HCT116 (cell line): ENCODE measurements at regions not wholly inside any gene's neighbourhood (a gene's known extent, or its start where the extent isn't known, plus 50 kb on each side); places are given as distances from the start of the nearest gene placed in this dataset.

Experiments
- CEBPB ChIP-seq: IDR thresholded peaks from 2 replicates; pipeline ENCODE4 v1.6.1; 2012; ENCODE audit warnings: low read depth
- EZH2 ChIP-seq: fragments of 200-600 bp; sonication (generic); IDR thresholded peaks from 2 replicates; pipeline ENCODE4 v1.6.1; 2017; ENCODE audit warnings: antibody characterized with exemption, mixed run types
- POLR2A ChIP-seq: IDR thresholded peaks from 2 replicates; pipeline ENCODE4 v1.7.0; 2011; ENCODE audit warnings: borderline replicate concordance; ENCODE audit not compliant: insufficient read depth, insufficient read length; ENCODE audit errors: extremely low read depth
- POLR2AphosphoS5 ChIP-seq: IDR thresholded peaks from 2 replicates; pipeline ENCODE4 v1.6.1; 2011; ENCODE audit warnings: mild to moderate bottlenecking, low read depth, low read length, moderate library complexity
- RAD21 ChIP-seq: IDR thresholded peaks from 2 replicates; pipeline ENCODE4 v1.6.1; 2012; ENCODE audit warnings: low read depth, mild to moderate bottlenecking
- SIN3A ChIP-seq: IDR thresholded peaks from 2 replicates; pipeline ENCODE4 v1.6.1; 2012; ENCODE audit warnings: low read depth
- SRF ChIP-seq: IDR thresholded peaks from 2 replicates; pipeline ENCODE4 v1.6.1; 2012; ENCODE audit warnings: low read depth
- YY1 ChIP-seq: IDR thresholded peaks from 2 replicates; pipeline ENCODE4 v1.6.1; 2011; ENCODE audit warnings: low read length, low read depth, moderate library complexity, mild to moderate bottlenecking; ENCODE audit not compliant: insufficient replicate concordance; ENCODE audit errors: extremely low read depth
- ZFX ChIP-seq: fragments of 450-650 bp; IDR thresholded peaks from 2 replicates; pipeline ENCODE4 v1.6.1; 2017
- ZNF274 ChIP-seq: fragments of 200-500 bp; sonication (Bioruptor generic); IDR thresholded peaks from 2 replicates; pipeline ENCODE4 v1.6.1; 2014; ENCODE audit warnings: mild to moderate bottlenecking, low read depth, low read length, inconsistent platforms
- TF ChIP-seq, protein P1 (sequence below), 3 experiments: fragments of 200-600 bp in 1 of 3; sonication (generic) in 1 of 3; IDR thresholded peaks in 2 of 3; conservative IDR thresholded peaks in 1 of 3; 2 replicates each; pipeline ENCODE4 v1.5.1; 2012 to 2017; ENCODE audit warnings: low read depth in 2 of 3, low read length in 2 of 3, antibody characterized with exemption in 1 of 3, borderline replicate concordance in 1 of 3, control low read depth in 1 of 3, mild to moderate bottlenecking in 1 of 3, mixed read lengths in 1 of 3, mixed run types in 1 of 3, moderate library complexity in 1 of 3; ENCODE audit not compliant: insufficient read depth in 1 of 3
- TF ChIP-seq, protein P2 (sequence below): IDR thresholded peaks from 2 replicates; pipeline ENCODE4 v1.6.1; 2011; ENCODE audit warnings: mild to moderate bottlenecking, low read length, moderate library complexity; ENCODE audit not compliant: insufficient replicate concordance; ENCODE audit errors: extremely low read depth
- TF ChIP-seq, protein P3 (sequence below): IDR thresholded peaks from 2 replicates; pipeline ENCODE4 v1.6.1; 2012; ENCODE audit warnings: low read depth

DNA sequence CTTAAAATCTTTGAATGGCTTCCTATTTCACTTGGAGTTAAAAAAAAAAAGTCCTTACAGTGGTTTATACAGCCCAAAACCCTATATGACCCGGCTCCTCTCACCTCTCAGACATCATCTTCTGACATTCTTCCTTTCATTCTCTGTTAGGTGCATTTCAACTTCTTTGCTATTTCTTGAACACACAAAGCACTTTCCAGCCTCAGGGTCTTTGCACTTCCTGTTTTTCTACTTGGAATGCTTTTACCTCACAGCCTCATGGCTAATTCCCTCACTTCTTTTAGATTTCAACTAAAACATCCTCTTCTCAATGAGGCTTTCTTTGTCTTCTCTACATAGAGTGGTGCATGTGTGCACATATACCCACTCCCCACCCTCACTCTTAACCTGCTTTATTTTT lies 91.0 kb upstream of the MB21D2 start:
- TF ChIP-seq POLR2AphosphoS5 (no peak), CEBPB (no peak), RAD21 (no peak), YY1 (no peak), EZH2 (no peak), POLR2A (no peak), SRF (no peak), SIN3A (no peak), ZNF274 (no peak), ZFX (no peak)
- TF ChIP-seq, protein P1, sequence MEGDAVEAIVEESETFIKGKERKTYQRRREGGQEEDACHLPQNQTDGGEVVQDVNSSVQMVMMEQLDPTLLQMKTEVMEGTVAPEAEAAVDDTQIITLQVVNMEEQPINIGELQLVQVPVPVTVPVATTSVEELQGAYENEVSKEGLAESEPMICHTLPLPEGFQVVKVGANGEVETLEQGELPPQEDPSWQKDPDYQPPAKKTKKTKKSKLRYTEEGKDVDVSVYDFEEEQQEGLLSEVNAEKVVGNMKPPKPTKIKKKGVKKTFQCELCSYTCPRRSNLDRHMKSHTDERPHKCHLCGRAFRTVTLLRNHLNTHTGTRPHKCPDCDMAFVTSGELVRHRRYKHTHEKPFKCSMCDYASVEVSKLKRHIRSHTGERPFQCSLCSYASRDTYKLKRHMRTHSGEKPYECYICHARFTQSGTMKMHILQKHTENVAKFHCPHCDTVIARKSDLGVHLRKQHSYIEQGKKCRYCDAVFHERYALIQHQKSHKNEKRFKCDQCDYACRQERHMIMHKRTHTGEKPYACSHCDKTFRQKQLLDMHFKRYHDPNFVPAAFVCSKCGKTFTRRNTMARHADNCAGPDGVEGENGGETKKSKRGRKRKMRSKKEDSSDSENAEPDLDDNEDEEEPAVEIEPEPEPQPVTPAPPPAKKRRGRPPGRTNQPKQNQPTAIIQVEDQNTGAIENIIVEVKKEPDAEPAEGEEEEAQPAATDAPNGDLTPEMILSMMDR (IDR thresholded peaks at IDR 0.05 in 2 of 3, conservative IDR thresholded peaks at IDR 0.05 in 1 of 3; ENCODE audit: borderline replicate concordance in 1 of 3, insufficient read depth in 1 of 3, low read depth in 2 of 3, low read length in 2 of 3): no peak
- TF ChIP-seq, protein P2, sequence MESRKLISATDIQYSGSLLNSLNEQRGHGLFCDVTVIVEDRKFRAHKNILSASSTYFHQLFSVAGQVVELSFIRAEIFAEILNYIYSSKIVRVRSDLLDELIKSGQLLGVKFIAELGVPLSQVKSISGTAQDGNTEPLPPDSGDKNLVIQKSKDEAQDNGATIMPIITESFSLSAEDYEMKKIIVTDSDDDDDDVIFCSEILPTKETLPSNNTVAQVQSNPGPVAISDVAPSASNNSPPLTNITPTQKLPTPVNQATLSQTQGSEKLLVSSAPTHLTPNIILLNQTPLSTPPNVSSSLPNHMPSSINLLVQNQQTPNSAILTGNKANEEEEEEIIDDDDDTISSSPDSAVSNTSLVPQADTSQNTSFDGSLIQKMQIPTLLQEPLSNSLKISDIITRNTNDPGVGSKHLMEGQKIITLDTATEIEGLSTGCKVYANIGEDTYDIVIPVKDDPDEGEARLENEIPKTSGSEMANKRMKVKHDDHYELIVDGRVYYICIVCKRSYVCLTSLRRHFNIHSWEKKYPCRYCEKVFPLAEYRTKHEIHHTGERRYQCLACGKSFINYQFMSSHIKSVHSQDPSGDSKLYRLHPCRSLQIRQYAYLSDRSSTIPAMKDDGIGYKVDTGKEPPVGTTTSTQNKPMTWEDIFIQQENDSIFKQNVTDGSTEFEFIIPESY: no peak
- TF ChIP-seq, protein P3, sequence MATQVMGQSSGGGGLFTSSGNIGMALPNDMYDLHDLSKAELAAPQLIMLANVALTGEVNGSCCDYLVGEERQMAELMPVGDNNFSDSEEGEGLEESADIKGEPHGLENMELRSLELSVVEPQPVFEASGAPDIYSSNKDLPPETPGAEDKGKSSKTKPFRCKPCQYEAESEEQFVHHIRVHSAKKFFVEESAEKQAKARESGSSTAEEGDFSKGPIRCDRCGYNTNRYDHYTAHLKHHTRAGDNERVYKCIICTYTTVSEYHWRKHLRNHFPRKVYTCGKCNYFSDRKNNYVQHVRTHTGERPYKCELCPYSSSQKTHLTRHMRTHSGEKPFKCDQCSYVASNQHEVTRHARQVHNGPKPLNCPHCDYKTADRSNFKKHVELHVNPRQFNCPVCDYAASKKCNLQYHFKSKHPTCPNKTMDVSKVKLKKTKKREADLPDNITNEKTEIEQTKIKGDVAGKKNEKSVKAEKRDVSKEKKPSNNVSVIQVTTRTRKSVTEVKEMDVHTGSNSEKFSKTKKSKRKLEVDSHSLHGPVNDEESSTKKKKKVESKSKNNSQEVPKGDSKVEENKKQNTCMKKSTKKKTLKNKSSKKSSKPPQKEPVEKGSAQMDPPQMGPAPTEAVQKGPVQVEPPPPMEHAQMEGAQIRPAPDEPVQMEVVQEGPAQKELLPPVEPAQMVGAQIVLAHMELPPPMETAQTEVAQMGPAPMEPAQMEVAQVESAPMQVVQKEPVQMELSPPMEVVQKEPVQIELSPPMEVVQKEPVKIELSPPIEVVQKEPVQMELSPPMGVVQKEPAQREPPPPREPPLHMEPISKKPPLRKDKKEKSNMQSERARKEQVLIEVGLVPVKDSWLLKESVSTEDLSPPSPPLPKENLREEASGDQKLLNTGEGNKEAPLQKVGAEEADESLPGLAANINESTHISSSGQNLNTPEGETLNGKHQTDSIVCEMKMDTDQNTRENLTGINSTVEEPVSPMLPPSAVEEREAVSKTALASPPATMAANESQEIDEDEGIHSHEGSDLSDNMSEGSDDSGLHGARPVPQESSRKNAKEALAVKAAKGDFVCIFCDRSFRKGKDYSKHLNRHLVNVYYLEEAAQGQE: no peak
